ENCODE measurements at regions not wholly inside any gene's neighbourhood (a gene's known extent, or its start where the extent isn't known, plus 50 kb on each side); places are given as distances from the start of the nearest gene placed in this dataset.

DNA sequence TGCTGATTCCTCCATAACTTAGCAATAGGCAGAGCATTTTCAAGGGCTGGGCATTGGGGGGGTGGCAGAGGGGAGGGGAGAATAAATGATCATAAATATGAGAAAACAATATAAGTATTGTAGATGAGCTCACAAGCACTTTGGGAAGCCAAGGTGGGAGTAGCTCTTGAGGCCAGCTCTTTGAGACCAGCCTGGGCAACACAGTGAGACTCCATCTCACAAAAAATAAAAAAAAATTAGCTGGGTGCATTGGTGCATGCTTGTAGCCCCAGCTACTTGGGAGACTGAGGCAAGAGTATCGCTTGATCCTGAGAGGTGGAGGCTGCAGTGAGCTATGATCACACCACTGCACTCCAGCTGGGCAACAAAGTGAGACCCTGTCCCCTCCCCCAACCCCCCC is 75.9 kb downstream of the MYCN start:
- no peak for DNase-seq (ENCODE audit: low read depth)
- TF ChIP-seq, protein P1, sequence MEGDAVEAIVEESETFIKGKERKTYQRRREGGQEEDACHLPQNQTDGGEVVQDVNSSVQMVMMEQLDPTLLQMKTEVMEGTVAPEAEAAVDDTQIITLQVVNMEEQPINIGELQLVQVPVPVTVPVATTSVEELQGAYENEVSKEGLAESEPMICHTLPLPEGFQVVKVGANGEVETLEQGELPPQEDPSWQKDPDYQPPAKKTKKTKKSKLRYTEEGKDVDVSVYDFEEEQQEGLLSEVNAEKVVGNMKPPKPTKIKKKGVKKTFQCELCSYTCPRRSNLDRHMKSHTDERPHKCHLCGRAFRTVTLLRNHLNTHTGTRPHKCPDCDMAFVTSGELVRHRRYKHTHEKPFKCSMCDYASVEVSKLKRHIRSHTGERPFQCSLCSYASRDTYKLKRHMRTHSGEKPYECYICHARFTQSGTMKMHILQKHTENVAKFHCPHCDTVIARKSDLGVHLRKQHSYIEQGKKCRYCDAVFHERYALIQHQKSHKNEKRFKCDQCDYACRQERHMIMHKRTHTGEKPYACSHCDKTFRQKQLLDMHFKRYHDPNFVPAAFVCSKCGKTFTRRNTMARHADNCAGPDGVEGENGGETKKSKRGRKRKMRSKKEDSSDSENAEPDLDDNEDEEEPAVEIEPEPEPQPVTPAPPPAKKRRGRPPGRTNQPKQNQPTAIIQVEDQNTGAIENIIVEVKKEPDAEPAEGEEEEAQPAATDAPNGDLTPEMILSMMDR (IDR thresholded peaks at IDR 0.05; ENCODE audit: insufficient read depth, low read depth, low read length), result no peak
- no peak overlapping the region for H3K4me3 ChIP-seq (ENCODE audit: low read depth, low read length)

DNA sequence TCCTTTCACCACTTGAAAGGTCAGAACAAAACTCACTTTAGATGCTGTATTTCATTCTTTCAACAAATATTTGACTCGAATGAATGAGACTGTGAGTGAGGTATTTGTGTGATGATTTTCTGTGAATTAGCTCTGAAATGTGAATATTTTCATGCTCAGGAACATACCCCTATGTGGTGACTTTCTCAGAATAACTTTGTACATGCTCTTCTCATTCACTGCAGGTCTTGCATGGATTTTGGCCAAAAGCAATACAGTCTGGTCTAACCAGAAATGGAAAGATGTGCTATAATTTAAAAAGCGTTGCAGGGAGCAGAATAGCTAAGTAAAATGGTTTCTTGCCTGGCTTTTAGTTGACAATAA is 75.5 kb downstream of the MYCN start:
- no peak for DNase-seq (ENCODE audit: low read depth)
- H3K4me3 ChIP-seq (ENCODE audit: low read depth, low read length), result no peak overlapping the region
- TF ChIP-seq, protein P1 (IDR thresholded peaks at IDR 0.05; ENCODE audit: insufficient read depth, low read depth, low read length), result no peak

- no peak for DNase-seq (ENCODE audit: low read depth)
- TF ChIP-seq, protein P1 (IDR thresholded peaks at IDR 0.05; ENCODE audit: insufficient read depth, low read depth, low read length), result no peak
- H3K4me3 ChIP-seq (ENCODE audit: low read depth, low read length), result no peak overlapping the region
Observed at GRCh38 chr2:16015210-16015902, 75.0 kb downstream of the MYCN start.

DNA sequence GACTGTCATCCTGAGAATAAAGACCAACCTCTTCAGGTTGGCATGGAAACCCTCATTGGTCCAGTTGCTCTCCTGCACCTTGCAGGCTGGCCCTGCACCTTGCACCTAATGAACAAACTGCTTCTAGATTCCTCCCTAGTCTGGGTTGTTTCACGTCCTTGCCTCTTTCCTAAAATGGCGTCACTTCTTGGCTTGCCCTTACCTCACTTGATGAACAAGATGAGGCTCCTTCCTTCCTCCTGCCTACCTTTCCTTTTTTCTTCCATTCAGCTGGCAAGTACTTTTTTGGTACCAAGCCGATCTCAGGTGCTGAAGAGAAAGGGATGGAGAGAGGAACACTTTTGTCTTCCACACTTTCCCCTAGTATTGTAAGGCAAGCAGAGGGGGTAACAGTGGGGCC is 74.5 kb downstream of the MYCN start:
- TF ChIP-seq, protein P1 (IDR thresholded peaks at IDR 0.05; ENCODE audit: insufficient read depth, low read depth, low read length), result no peak
- no peak for DNase-seq (ENCODE audit: low read depth)
- no peak overlapping the region for H3K4me3 ChIP-seq (ENCODE audit: low read depth, low read length)

DNA sequence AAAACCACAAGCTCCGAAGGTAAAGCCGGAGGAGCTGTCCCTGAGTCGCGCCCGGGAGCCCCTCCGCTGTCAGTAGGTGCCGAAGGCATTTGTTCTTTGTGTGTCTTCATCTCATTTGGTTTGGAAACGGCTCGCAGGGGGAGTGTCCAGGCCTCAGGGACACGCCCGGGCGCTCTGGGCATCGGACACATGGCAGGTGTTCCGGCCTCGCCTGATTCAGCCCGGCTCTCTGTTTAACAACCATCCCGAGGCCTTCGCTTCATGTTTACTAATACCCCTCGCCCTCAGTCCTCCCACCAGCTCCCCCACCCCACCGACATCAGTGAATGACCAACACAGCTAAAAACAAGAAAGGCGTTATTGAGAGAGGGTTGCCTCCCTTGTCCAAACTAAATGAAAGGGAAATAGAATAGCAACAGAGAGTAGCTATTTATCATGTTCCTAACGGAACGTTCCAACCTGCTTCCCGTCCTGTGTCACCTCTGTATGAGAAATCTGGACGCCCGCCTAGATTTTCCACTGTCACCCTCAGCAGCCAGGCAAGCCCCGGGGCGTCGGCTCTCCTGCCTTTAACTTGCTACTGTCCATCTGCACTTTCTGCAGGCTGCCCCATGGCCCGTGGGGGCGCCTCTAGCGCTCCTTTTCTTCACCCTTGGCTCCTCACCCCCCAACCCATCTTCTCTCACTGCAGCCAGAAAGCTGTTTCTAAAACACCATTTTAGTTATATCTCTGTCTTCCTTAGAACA is 73.9 kb downstream of the MYCN start:
- DNase-seq (ENCODE audit: low read depth), result no peak
- TF ChIP-seq, protein P1 (IDR thresholded peaks at IDR 0.05; ENCODE audit: insufficient read depth, low read depth, low read length), result no peak
- H3K4me3 ChIP-seq (ENCODE audit: low read depth, low read length), result no peak overlapping the region

- no peak for DNase-seq (ENCODE audit: low read depth)
- TF ChIP-seq, protein P1 (IDR thresholded peaks at IDR 0.05; ENCODE audit: insufficient read depth, low read depth, low read length), result no peak
- no peak overlapping the region for H3K4me3 ChIP-seq (ENCODE audit: low read depth, low read length)
Observed at GRCh38 chr2:16013359-16013911, 73.1 kb downstream of the MYCN start.
